ENCODE measurements at regions not wholly inside any gene's neighbourhood (a gene's known extent, or its start where the extent isn't known, plus 50 kb on each side); places are given as distances from the start of the nearest gene placed in this dataset.

DNA sequence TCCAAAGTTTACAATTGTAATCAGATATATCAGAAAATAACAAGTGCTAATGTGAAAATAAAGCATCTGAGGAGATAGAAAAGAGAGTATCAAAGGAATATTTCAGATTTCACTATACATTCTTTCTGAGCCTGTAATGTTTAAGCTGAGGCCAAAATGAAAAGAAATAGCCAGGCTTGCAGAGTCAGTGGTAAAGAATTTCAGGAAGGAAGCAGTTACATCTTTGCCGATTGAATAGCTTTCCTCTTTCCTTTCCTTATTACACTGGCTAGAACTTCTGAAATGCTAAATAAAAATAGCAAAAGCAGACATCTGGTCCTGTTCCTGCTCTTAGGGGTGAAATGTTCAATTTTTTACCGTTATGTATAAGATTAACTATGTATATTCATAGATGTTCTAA lies 1441.6 kb upstream of the PCDH7 start:
- DNase-seq (ENCODE audit: insufficient read length, low spot score) (no peak), FAIRE-seq (no peak)
- TF ChIP-seq, protein P1, sequence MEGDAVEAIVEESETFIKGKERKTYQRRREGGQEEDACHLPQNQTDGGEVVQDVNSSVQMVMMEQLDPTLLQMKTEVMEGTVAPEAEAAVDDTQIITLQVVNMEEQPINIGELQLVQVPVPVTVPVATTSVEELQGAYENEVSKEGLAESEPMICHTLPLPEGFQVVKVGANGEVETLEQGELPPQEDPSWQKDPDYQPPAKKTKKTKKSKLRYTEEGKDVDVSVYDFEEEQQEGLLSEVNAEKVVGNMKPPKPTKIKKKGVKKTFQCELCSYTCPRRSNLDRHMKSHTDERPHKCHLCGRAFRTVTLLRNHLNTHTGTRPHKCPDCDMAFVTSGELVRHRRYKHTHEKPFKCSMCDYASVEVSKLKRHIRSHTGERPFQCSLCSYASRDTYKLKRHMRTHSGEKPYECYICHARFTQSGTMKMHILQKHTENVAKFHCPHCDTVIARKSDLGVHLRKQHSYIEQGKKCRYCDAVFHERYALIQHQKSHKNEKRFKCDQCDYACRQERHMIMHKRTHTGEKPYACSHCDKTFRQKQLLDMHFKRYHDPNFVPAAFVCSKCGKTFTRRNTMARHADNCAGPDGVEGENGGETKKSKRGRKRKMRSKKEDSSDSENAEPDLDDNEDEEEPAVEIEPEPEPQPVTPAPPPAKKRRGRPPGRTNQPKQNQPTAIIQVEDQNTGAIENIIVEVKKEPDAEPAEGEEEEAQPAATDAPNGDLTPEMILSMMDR (IDR thresholded peaks at IDR 0.05; ENCODE audit: insufficient read depth, missing control alignments) = no peak

DNA sequence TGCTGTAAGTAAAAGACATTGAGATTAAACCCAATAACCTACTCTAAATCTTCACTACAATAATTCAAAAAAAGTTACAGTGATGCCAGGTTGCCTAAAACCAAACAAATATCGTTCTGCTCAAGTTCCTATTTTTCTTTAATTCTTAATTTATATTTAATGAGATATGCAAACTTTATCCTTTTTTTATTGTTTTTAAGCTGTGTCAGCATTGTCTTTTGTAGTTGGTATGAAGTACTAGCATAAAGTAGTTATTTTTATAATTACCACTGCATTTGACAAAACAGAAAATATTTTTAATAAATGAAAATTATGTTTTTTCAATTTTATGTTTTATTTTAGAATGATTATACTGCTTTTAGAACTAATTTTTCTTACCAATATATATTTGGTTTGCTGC lies 1431.1 kb upstream of the PCDH7 start:
- DNase-seq (ENCODE audit: insufficient read length, low spot score) = no peak
- FAIRE-seq = no peak
- TF ChIP-seq, protein P1 (IDR thresholded peaks at IDR 0.05; ENCODE audit: insufficient read depth, missing control alignments) = no peak

DNA sequence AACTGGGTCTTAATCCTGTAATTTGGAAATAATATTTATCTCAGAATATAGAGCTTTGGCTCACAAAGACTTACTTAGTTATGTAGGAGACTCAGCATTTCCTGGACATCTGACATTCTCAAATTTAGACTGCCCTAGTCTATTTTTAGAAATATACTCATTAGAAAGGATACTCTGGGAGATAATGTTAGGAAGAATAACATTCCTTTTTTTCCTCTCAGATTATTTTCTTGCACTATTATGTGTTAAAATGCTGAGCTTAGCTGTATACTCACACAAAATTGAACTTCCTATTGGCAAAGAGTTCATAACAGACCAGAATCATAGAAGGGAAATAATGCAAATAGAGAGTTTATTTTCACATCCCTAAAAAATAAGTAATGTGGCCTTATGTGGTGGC lies 1424.9 kb upstream of the PCDH7 start:
- no peak for FAIRE-seq
- TF ChIP-seq, protein P1 (IDR thresholded peaks at IDR 0.05; ENCODE audit: insufficient read depth, missing control alignments) = no peak
- no peak for DNase-seq (ENCODE audit: insufficient read length, low spot score)

DNA sequence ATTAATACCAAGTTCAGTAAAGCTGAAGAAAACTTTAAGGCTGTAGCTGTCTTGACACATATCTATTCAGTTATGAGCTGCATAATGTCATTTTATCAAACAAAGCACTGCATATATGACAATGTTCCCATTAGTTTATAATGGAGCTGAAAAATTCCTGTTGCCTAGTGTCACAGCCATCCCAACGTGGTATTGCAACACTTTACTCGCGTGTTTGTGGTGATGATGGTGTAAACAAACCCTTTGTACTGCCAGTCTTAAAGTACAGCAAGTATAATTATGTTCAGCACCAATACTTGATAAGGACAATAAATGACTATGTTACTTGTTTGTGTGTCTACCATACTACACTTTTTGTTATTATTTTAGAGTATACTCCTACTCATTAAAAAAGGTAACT lies 1415.6 kb upstream of the PCDH7 start:
- DNase-seq (ENCODE audit: insufficient read length, low spot score) = no peak
- no peak for FAIRE-seq
- TF ChIP-seq, protein P1 (IDR thresholded peaks at IDR 0.05; ENCODE audit: insufficient read depth, missing control alignments) = no peak

DNA sequence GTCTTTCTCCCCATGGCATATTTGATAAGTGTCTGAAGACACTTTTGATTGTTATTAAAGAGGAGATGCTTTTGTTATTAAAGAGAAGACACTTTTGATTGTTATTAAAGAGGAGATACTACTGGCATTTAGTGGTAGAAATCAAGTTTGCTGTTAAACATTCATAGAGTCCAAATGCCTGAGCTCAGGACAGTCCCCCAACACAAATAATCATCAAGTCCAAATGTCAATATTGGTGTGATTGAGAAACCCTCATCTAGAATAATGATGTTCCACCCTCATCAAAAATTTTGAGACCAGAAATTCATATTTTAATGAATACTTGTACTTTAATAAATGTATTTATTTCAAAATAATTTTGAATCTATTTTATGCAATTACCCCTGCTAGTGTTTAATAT lies 1412.9 kb upstream of the PCDH7 start:
- DNase-seq (ENCODE audit: insufficient read length, low spot score) (no peak), FAIRE-seq (no peak)

DNA sequence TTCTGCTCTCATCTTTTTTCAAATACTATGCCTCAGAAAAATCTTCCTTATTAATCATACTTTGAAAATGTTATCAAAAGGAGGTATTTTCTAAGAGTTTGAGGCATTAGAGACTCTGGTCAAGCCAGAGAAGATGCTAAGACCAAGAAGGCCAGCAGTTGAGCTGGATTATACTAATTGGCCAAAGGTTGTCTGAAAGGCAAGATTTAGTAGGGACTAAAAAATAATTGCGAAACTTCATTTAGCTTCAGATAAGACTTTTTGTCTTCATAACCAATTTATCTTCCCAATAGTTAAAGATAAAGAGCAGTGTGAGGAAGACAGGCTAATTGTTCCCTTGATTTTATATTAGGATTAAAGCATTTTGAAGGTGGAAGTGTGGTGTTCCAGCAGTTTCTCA lies 1412.4 kb upstream of the PCDH7 start:
- no peak for FAIRE-seq
- no peak for DNase-seq (ENCODE audit: insufficient read length, low spot score)
- TF ChIP-seq, protein P1 (IDR thresholded peaks at IDR 0.05; ENCODE audit: insufficient read depth, missing control alignments) = no peak

More for the DNA sequence above, 1412.9 kb upstream of the PCDH7 start:
- TF ChIP-seq, protein P1 (IDR thresholded peaks at IDR 0.05; ENCODE audit: insufficient read depth, missing control alignments) = no peak

DNA sequence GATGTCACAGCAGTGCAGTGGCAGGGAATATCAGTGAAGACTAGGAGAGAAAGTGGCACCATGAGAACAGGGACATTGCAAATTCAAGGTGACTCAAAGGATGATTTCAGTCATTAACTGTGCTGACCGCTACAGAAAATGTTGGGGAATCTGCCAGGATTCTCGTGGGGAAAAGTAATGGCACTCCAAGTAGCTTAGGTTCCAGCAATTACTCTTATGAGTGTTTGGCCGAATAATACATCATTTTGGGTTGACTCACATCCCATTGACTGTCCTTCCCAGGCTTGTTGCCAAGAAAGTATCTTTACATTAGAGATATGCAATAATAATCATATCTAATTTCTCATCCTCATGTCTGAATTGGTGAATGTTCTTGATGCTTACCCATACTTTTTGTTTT lies 1411.1 kb upstream of the PCDH7 start:
- FAIRE-seq (no peak), DNase-seq (ENCODE audit: insufficient read length, low spot score) (no peak)
- TF ChIP-seq, protein P1 (IDR thresholded peaks at IDR 0.05; ENCODE audit: insufficient read depth, missing control alignments) = no peak
